OCI-LY3 (cell line): ENCODE measurements at regions not wholly inside any gene's neighbourhood (a gene's known extent, or its start where the extent isn't known, plus 50 kb on each side); places are given as distances from the start of the nearest gene placed in this dataset.

Source experiments
- CTCF ChIP-seq: fragments of 200-600, 300-600 bp; sonication (generic); IDR thresholded peaks from 2 replicates; pipeline ENCODE4 v1.5.1; 2014; ENCODE audit warnings: antibody characterized with exemption, low read length, low read depth
- EZH2phosphoT487 ChIP-seq: fragments of 200-600 bp; shearing (Covaris generic); IDR thresholded peaks from 2 replicates; pipeline ENCODE4 v1.6.1; 2018; ENCODE audit warnings: antibody characterized with exemption, mixed run types, low read depth

DNA sequence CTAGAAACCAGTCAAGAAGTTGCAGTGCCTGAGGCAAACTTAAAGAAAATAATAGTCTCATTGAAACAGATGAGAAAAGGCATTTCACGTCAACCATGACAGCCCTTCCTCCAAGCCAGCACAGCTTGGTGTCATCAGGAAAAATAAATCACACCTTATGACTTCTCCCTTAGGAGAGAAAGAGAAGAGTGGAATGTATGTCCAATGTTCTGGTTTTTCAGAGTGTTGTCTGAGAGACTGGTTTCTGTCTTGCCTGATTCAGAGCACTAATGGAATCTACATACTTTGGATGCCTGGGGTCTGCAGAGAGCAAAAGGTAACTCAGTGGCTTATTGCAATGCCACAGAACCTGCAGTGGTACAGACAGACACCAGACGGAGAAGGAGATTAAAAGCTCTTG lies 105.5 kb upstream of the PDE4D start:
- TF ChIP-seq CTCF (no peak), EZH2phosphoT487 (no peak)
